Lung (tissue), 9 donors: ENCODE measurements at regions not wholly inside any gene's neighbourhood (a gene's known extent, or its start where the extent isn't known, plus 50 kb on each side); places are given as distances from the start of the nearest gene placed in this dataset.
"Not testable (repeated sequence)": the region's sequence is repeated elsewhere in the genome, so short reads cannot be mapped to it uniquely, and the experiment has no call there.

Experiments used
- ATAC-seq: fragments of 200-7000 bp; cut with Tn5 transposase; one replicate; pipeline ENCODE4 v1.9.1; 2020; ENCODE audit warnings: moderate number of reproducible peaks; ENCODE audit not compliant: insufficient read depth, low FRiP score
- DNase-seq, 3 donors: peaks; one replicate each; pipeline ENCODE4 v3.0.0-alpha.2; 2013 to 2017
- H3K27ac ChIP-seq, 2 donors: one replicate each; pipeline ENCODE4 v1.5.1; 2013; ENCODE audit warnings: mild to moderate bottlenecking in 2 of 2, moderate library complexity in 2 of 2, control low read depth in 1 of 2, inconsistent platforms in 1 of 2, low read depth in 1 of 2, low read length in 1 of 2
- H3K27me3 ChIP-seq, 3 donors: one replicate each; pipeline ENCODE4 v1.5.1; 2013; ENCODE audit warnings: low read length in 2 of 3; ENCODE audit not compliant: control insufficient read depth in 3 of 3, insufficient read depth in 3 of 3
- H3K36me3 ChIP-seq, 4 donors: one replicate each; pipeline ENCODE4 v1.5.1; 2013; ENCODE audit warnings: low read length in 4 of 4, mild to moderate bottlenecking in 1 of 4, moderate library complexity in 1 of 4; ENCODE audit not compliant: control insufficient read depth in 4 of 4, insufficient read depth in 4 of 4
- H3K4me1 ChIP-seq, 5 donors: one replicate each; pipeline ENCODE4 v1.5.1; 2013; ENCODE audit warnings: low read length in 5 of 5, mild to moderate bottlenecking in 2 of 5, moderate library complexity in 1 of 5; ENCODE audit not compliant: control insufficient read depth in 5 of 5, insufficient read depth in 5 of 5
- H3K4me3 ChIP-seq: one replicate; pipeline ENCODE4 v1.5.1; 2013; ENCODE audit warnings: mild to moderate bottlenecking, control low read depth, moderate library complexity
- H3K9ac ChIP-seq, 2 donors: one replicate each; pipeline ENCODE4 v1.5.1; 2013; ENCODE audit warnings: low read length in 2 of 2, control low read depth in 1 of 2; ENCODE audit not compliant: insufficient read depth in 1 of 2
- H3K9me3 ChIP-seq, 4 donors: one replicate each; pipeline ENCODE4 v1.5.1; 2013; ENCODE audit warnings: low read length in 3 of 4, mild to moderate bottlenecking in 1 of 4, moderate library complexity in 1 of 4; ENCODE audit not compliant: control insufficient read depth in 4 of 4, insufficient read depth in 3 of 4
- WGBS, 2 donors: extraction: QIAGEN DNeasy Blood & Tissue Kit; methylation state at CpG; one replicate each; pipeline ENCODE4 v1.1.7; 2013; 5-methylcytosine and 5-hydroxymethylcytosine counted together
- donor health status: Bipolar disorder and iron deficiency.
- donor health status: healthy.
- donor health status: DM: yes; HTN: yes; CAD: no.

GRCh38 chr15:21695089-21695488 is 182.4 kb downstream of the POTEB start:
- WGBS, 2 donors = no CpG with 5 or more reads among the region's 7 CpGs
- H3K4me3 ChIP-seq, ATAC-seq, H3K9ac ChIP-seq, H3K4me1 ChIP-seq, DNase-seq, H3K36me3 ChIP-seq, H3K27me3 ChIP-seq, H3K9me3 ChIP-seq, H3K27ac ChIP-seq: not testable (repeated sequence)

DNA sequence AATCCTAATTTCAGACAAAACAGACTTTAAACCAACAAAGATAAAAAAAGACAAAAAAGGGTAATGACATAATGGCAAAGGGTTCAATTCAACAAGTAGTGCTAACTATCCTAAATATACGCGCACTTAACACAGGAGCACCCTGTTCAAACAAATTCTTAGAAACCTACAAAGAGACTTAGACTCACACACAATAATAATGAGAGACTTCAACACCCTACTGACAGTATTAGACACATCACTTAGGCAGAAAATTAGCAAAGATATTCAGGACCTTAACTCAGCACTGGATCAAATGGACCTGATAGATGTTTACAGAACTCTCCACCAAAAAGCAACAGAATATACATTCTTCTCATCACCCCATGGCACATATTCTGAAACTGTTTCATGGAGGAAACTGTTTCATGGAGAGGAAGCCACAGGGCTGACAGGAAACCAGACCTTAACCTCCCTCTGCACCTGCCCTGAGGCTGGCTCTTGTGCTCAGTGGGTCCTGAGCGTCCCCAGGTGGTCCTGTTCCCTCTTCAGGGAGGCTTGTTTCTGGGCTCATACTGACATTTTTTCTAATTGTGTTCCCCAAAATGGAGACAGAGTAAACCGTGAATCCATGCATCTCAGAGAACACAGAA is 184.9 kb downstream of the POTEB start:
- H3K27ac ChIP-seq, H3K4me3 ChIP-seq, H3K9me3 ChIP-seq, DNase-seq, H3K4me1 ChIP-seq, ATAC-seq, H3K27me3 ChIP-seq, H3K36me3 ChIP-seq, H3K9ac ChIP-seq: not testable (repeated sequence)
- no CpG with 5 or more reads among the region's 4 CpGs for WGBS, 2 donors

- not testable (repeated sequence) for H3K36me3 ChIP-seq, ATAC-seq, DNase-seq, H3K4me1 ChIP-seq, H3K27ac ChIP-seq, H3K9me3 ChIP-seq, H3K4me3 ChIP-seq, H3K9ac ChIP-seq, H3K27me3 ChIP-seq
- no CpG with 5 or more reads among the region's 17 CpGs for WGBS, 2 donors
Measured at GRCh38 chr15:21656798-21657397, 216.6 kb upstream of the POTEB3 start.

DNA sequence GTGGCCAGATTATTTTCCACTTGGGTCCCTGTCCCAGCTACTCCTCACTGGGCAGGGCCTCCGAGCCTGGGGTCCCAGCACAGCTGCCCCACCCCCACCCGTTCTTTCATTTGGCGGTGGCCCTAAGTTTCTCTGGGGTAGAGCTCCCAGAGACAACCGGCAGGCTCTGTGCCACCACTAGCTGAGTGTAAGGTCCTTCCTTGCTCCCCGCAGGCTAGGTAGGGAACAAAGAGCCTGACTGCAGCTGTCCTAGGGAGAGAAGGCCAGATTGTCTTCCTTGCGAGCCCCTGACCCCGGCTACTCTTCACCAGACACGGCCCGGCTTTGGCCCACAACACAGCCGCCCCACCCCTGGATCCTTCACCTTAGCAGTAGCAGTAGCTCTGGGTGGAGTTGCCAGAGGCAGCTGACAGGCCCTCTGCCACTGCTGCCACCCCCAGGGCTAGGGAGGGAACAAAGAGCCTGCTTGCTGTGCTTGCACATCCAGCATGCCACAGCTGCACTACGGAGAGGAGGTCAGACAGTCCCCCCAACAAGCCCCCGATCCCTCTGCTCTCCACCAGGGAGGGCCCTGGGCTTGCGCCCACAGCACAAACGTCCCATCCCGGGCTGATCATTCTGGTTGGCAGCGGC is 215.9 kb upstream of the POTEB3 start:
- H3K9me3 ChIP-seq, H3K4me1 ChIP-seq, H3K27ac ChIP-seq, DNase-seq, H3K27me3 ChIP-seq, ATAC-seq, H3K4me3 ChIP-seq, H3K9ac ChIP-seq, H3K36me3 ChIP-seq: not testable (repeated sequence)
- 75 to 80% methylated on average over 1 of the region's 16 CpGs for WGBS, 2 donors

GRCh38 chr15:21653707-21654106 is 213.4 kb upstream of the POTEB3 start:
- H3K9me3 ChIP-seq, H3K4me3 ChIP-seq, H3K27ac ChIP-seq, ATAC-seq, H3K36me3 ChIP-seq, H3K27me3 ChIP-seq, H3K9ac ChIP-seq, H3K4me1 ChIP-seq, DNase-seq: not testable (repeated sequence)
- WGBS, 2 donors = 30% methylated on average over 1 of the region's 5 CpGs; no CpG with 5 or more reads in 1 of the 2 donors

DNA sequence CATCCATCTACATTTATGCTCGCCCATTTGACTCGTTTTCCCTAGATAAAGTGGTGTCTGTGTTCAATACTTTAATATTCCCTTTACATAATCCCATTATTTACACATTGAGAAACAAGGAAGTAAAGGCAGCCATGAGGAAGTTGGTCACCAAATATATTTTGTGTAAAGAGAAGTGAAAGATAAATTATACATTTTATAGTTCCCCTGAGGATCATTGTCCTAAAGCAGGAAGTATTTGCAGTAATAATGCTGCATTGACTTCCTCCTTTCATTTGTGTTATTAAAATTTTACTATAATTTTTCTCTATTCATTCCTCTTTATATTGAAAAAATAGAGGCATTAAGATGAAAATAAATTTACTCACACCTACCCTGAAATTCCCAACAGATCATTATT is 198.5 kb upstream of the POTEB3 start:
- not testable (repeated sequence) for DNase-seq, H3K36me3 ChIP-seq, H3K4me1 ChIP-seq, H3K9me3 ChIP-seq, H3K27me3 ChIP-seq, H3K9ac ChIP-seq, H3K27ac ChIP-seq, ATAC-seq, H3K4me3 ChIP-seq
- 18 to 20% methylated on average over 1 to 2 of the region's 2 CpGs for WGBS, 2 donors

DNA sequence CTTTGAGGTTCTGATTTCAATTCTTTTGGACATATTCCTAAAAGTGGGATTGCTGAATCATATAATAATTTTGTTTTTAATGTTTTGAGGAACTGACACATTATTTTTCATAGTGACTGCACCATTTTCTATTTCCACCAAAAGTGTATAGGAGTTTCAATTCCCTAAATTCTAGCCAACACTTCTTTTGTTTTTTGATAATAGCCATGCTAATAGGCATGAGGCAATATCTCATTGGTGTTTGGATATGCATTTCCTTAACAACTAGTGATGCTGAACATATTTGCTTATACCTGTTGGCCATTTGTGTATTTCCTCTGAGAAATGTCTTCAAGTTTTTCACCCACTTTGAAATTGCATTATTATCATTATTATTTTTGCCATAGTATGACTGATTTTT is 186.4 kb upstream of the POTEB3 start:
- H3K27ac ChIP-seq, DNase-seq, H3K9me3 ChIP-seq, H3K36me3 ChIP-seq, ATAC-seq, H3K27me3 ChIP-seq, H3K4me1 ChIP-seq, H3K9ac ChIP-seq, H3K4me3 ChIP-seq: not testable (repeated sequence)

GRCh38 chr15:21609223-21609622 is 168.9 kb upstream of the POTEB3 start:
- 94 to 100% methylated on average over 1 of the region's 1 CpG for WGBS, 2 donors

More at GRCh38 chr15:21609223-21609622, 168.9 kb upstream of the POTEB3 start:
- not testable (repeated sequence) for H3K9me3 ChIP-seq, H3K9ac ChIP-seq, ATAC-seq, H3K4me1 ChIP-seq, H3K27ac ChIP-seq, DNase-seq, H3K27me3 ChIP-seq, H3K4me3 ChIP-seq, H3K36me3 ChIP-seq
